Trophoblast cell (in vitro differentiated cells and primary cell): ENCODE measurements at regions not wholly inside any gene's neighbourhood (a gene's known extent, or its start where the extent isn't known, plus 50 kb on each side); places are given as distances from the start of the nearest gene placed in this dataset.

Experiments
- DNase-seq, 2 donors: peaks; one replicate each; pipeline ENCODE4 v3.0.0-alpha.2; 2016
- H2AFZ ChIP-seq: 2 replicates; pipeline ENCODE4 v1.6.1; 2013; ENCODE audit warnings: low read length, moderate library complexity, mild to moderate bottlenecking; ENCODE audit not compliant: insufficient read depth, poor library complexity
- H2AK5ac ChIP-seq: 2 replicates; pipeline ENCODE4 v1.6.1; 2013; ENCODE audit warnings: mild to moderate bottlenecking, low read length
- H2BK120ac ChIP-seq: 2 replicates; pipeline ENCODE4 v1.6.1; 2013; ENCODE audit warnings: low read length, mild to moderate bottlenecking, moderate library complexity; ENCODE audit not compliant: insufficient read depth, poor library complexity
- H2BK12ac ChIP-seq: 2 replicates; pipeline ENCODE4 v1.6.1; 2013; ENCODE audit warnings: mild to moderate bottlenecking, low read length, moderate library complexity
- H2BK5ac ChIP-seq: 2 replicates; pipeline ENCODE4 v1.6.1; 2013; ENCODE audit warnings: low read length, low read depth, moderate library complexity, mild to moderate bottlenecking; ENCODE audit not compliant: poor library complexity
- H3K14ac ChIP-seq: 2 replicates; pipeline ENCODE4 v1.6.1; 2013; ENCODE audit warnings: mild to moderate bottlenecking, low read length
- H3K18ac ChIP-seq: 2 replicates; pipeline ENCODE4 v1.6.1; 2013; ENCODE audit warnings: mild to moderate bottlenecking, low read length
- H3K23ac ChIP-seq: 2 replicates; pipeline ENCODE4 v1.6.1; 2013; ENCODE audit warnings: low read length
- H3K27ac ChIP-seq: 2 replicates; pipeline ENCODE4 v1.5.1; 2013; ENCODE audit warnings: low read depth, mild to moderate bottlenecking, inconsistent platforms, low read length, moderate library complexity
- H3K27me3 ChIP-seq: 2 replicates; pipeline ENCODE4 v1.6.1; 2013; ENCODE audit warnings: inconsistent platforms, mild to moderate bottlenecking, low read length, moderate library complexity; ENCODE audit not compliant: insufficient read depth
- H3K36me3 ChIP-seq, 2 experiments: 1 replicate in 1 of 2; 2 replicates in 1 of 2; pipeline ENCODE4 v1.6.1; 2013; ENCODE audit warnings: low read length in 2 of 2, mild to moderate bottlenecking in 2 of 2, moderate library complexity in 1 of 2; ENCODE audit not compliant: insufficient read depth in 2 of 2, control insufficient read depth in 1 of 2
- H3K4ac ChIP-seq: 2 replicates; pipeline ENCODE4 v1.6.1; 2013; ENCODE audit warnings: low read depth, mild to moderate bottlenecking, low read length, moderate library complexity
- H3K4me1 ChIP-seq, 2 experiments: 1 replicate in 1 of 2; 2 replicates in 1 of 2; pipeline ENCODE4 v1.6.1; 2013; ENCODE audit warnings: low read length in 2 of 2, mild to moderate bottlenecking in 2 of 2, moderate library complexity in 1 of 2; ENCODE audit not compliant: insufficient read depth in 2 of 2, control insufficient read depth in 1 of 2
- H3K4me2 ChIP-seq: 2 replicates; pipeline ENCODE4 v1.6.1; 2013; ENCODE audit warnings: inconsistent platforms, mild to moderate bottlenecking, low read length, moderate library complexity
- H3K4me3 ChIP-seq: 2 replicates; pipeline ENCODE4 v1.5.1; 2013; ENCODE audit warnings: mild to moderate bottlenecking, low read depth, low read length, inconsistent platforms
- H3K79me1 ChIP-seq: one replicate; pipeline ENCODE4 v1.6.1; 2013; ENCODE audit warnings: low read length
- H3K79me2 ChIP-seq: 2 replicates; pipeline ENCODE4 v1.6.1; 2013; ENCODE audit warnings: low read length, mild to moderate bottlenecking; ENCODE audit not compliant: control insufficient read depth, insufficient read depth, poor library complexity
- H3K9ac ChIP-seq: 2 replicates; pipeline ENCODE4 v1.6.1; 2013; ENCODE audit warnings: mild to moderate bottlenecking, low read length
- H3K9me3 ChIP-seq: 2 replicates; pipeline ENCODE4 v1.6.1; 2013; ENCODE audit warnings: low read depth, mild to moderate bottlenecking, control low read depth, inconsistent platforms, low read length; ENCODE audit not compliant: insufficient read depth
- H4K12ac ChIP-seq: 2 replicates; pipeline ENCODE4 v1.6.1; 2013; ENCODE audit warnings: low read depth, mild to moderate bottlenecking, low read length, moderate library complexity
- H4K8ac ChIP-seq: 2 replicates; pipeline ENCODE4 v1.6.1; 2013; ENCODE audit warnings: low read depth, mild to moderate bottlenecking, low read length, moderate library complexity
- H4K91ac ChIP-seq: one replicate; pipeline ENCODE4 v1.6.1; 2013; ENCODE audit warnings: low read depth, mild to moderate bottlenecking, low read length, moderate library complexity
- WGBS: extraction: QIAGEN DNeasy Blood & Tissue Kit; methylation state at CpG from one replicate; pipeline ENCODE4 v1.1.7; 2013; ENCODE audit warnings: missing lambda C conversion rate; ENCODE audit not compliant: insufficient read length, insufficient coverage; ENCODE audit errors: extremely low coverage; 5-methylcytosine and 5-hydroxymethylcytosine counted together

DNA sequence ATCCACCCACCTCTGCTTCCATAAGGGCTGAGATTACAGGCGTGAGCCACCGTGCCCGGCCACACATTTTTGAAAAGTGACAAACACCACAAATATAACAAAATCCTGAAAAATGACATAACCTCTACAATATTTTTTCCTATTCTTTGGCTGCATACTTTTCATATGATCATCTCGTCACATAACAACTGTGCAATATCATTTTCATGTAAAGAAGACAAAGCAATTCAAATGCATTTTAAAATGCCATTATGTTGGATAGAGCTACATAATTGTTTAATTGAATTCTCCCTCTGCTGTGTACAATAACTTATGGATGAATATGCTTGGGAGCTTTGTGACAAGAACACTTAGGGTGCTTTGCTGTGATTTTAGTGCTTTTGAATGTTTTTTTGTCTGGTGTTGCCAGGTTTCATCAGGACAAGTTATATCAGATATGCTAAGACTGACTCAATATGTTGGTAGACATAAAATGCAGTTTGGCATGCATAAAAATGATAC lies 132.9 kb downstream of the CHIC2 start:
- Histone ChIP-seq H2AFZ (no peak overlapping the region), H2AK5ac (no peak overlapping the region), H3K27me3 (no peaks in the 10 kb centered on the region), H3K36me3 (no peaks in the 10 kb centered on the region), H3K9ac (no peak overlapping the region), H3K4me3 (no peak overlapping the region), H3K18ac (no peak overlapping the region), H3K4ac (no peak overlapping the region), H3K14ac (no peak overlapping the region), H3K23ac (no peak overlapping the region), H3K9me3 (no peaks in the 10 kb centered on the region), H3K4me2 (no peak overlapping the region), H4K91ac (peak overlapping the region; percentile 61), H3K4me1 (no peaks in the 10 kb centered on the region), H4K12ac (no peak overlapping the region), H3K79me2 (no peaks in the 10 kb centered on the region), H3K79me1 (no peaks in the 10 kb centered on the region), H3K27ac (no peak overlapping the region), H2BK12ac (peak overlapping the region; percentile 24), H4K8ac (no peak overlapping the region), H2BK5ac (no peak overlapping the region), H2BK120ac (no peak overlapping the region)
- DNase-seq = peak; percentile 72 to 92
- no CpG with 5 or more reads among the region's 4 CpGs for whole genome bisulfite sequencing

DNA sequence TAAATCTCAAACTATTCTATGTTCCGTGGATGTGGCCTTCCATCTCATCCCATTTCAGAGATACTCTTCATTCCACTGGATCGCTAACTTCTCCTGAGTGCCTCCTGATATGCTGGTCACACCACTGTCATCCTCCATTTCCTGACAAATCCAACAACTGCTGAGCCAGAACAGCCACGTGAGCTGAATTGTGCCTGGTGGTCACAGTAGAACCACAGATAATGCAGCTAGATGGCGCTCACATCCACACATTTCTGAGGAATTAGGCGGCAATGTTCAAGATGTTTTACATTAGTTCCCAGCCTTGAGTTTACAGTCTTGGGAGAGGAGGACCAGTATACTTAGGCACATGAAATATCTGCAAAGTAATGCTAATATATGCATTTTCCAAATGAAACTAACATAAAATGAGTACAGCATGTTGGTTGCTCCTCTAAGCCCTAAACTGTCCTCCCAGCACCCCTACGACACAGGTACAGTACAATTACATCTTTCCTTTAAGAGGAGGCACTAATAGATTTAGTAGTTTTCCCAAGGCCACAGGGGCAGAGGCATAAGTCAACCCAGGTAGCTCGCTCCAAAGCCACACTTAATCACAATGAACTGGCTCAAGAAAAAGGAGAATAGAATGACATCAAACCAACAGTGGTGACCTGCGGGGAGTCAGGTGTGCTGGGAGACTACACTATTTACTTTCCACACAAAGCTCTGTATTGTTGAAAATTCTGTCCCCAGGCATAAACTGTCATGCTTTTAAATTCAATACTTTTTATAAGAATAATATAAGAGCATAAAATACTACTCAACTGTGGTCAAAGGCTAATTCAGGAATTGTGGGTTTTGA lies 134.2 kb downstream of the CHIC2 start:
- Histone ChIP-seq H3K9me3 (no peaks in the 10 kb centered on the region), H2BK12ac (peak overlapping the region; percentile 32), H2AFZ (no peak overlapping the region), H3K4ac (no peak overlapping the region), H3K4me3 (no peak overlapping the region), H3K79me2 (no peaks in the 10 kb centered on the region), H3K9ac (no peak overlapping the region), H3K36me3 (no peaks in the 10 kb centered on the region), H3K4me2 (no peak overlapping the region), H2AK5ac (no peak overlapping the region), H3K27me3 (no peaks in the 10 kb centered on the region), H3K79me1 (peaks cover 2% of the 10 kb centered on the region), H4K91ac (peak overlapping the region; percentile 25), H3K14ac (no peak overlapping the region), H4K12ac (no peak overlapping the region), H2BK5ac (no peak overlapping the region), H3K4me1 (peaks cover 5 to 6% of the 10 kb centered on the region in 2 experiments), H3K23ac (no peak overlapping the region), H3K27ac (no peak overlapping the region), H3K18ac (no peak overlapping the region), H4K8ac (no peak overlapping the region), H2BK120ac (no peak overlapping the region)
- DNase-seq = peak; percentile 93 to 97
- WGBS = no CpG with 5 or more reads among the region's 8 CpGs

GRCh38 chr4:53929311-53929710 lies 135.1 kb downstream of the CHIC2 start:
- H4K8ac ChIP-seq = no peak overlapping the region
- H3K14ac ChIP-seq = no peak overlapping the region
- no peak overlapping the region for H3K9ac ChIP-seq
- WGBS = no CpG with 5 or more reads among the region's 4 CpGs
- H3K4me2 ChIP-seq = no peak overlapping the region
- H4K91ac ChIP-seq = peak overlapping the region; percentile 25
- H3K79me2 ChIP-seq = no peaks in the 10 kb centered on the region
- no peaks in the 10 kb centered on the region for H3K27me3 ChIP-seq
- no peak overlapping the region for H3K4ac ChIP-seq
- H2BK120ac ChIP-seq = no peak overlapping the region
- H3K23ac ChIP-seq = no peak overlapping the region
- H3K9me3 ChIP-seq = no peaks in the 10 kb centered on the region
- H2BK5ac ChIP-seq = no peak overlapping the region
- H4K12ac ChIP-seq = no peak overlapping the region
- no peak overlapping the region for H2BK12ac ChIP-seq
- peaks cover 9 to 10% of the 10 kb centered on the region in 2 experiments for H3K4me1 ChIP-seq
- H2AK5ac ChIP-seq = no peak overlapping the region
- H3K4me3 ChIP-seq = no peak overlapping the region
- no peak overlapping the region for H2AFZ ChIP-seq
- no peak overlapping the region for H3K18ac ChIP-seq
- H3K27ac ChIP-seq = no peak overlapping the region
- no peaks in the 10 kb centered on the region for H3K36me3 ChIP-seq
- DNase-seq = peak in 1 of 2 donors; percentile 79
- peaks cover 5% of the 10 kb centered on the region for H3K79me1 ChIP-seq

- H3K27me3 ChIP-seq = no peaks in the 10 kb centered on the region
- H2BK12ac ChIP-seq = no peak overlapping the region
- no peak overlapping the region for H4K91ac ChIP-seq
- H3K4me2 ChIP-seq = no peak overlapping the region
- H3K4me1 ChIP-seq = peaks cover 11% of the 10 kb centered on the region in 2 experiments
- H2BK120ac ChIP-seq = no peak overlapping the region
- H3K79me2 ChIP-seq = no peaks in the 10 kb centered on the region
- no peak overlapping the region for H3K27ac ChIP-seq
- no peak overlapping the region for H3K9ac ChIP-seq
- no peaks in the 10 kb centered on the region for H3K9me3 ChIP-seq
- no peak overlapping the region for H4K8ac ChIP-seq
- H3K14ac ChIP-seq = no peak overlapping the region
- no peak overlapping the region for H2BK5ac ChIP-seq
- no peak overlapping the region for H3K4me3 ChIP-seq
- DNase-seq = no peak
- peaks cover 6% of the 10 kb centered on the region for H3K79me1 ChIP-seq
- H3K4ac ChIP-seq = no peak overlapping the region
- no peak overlapping the region for H3K18ac ChIP-seq
- H2AK5ac ChIP-seq = no peak overlapping the region
- no peak overlapping the region for H4K12ac ChIP-seq
- H3K23ac ChIP-seq = no peak overlapping the region
- H3K36me3 ChIP-seq = no peaks in the 10 kb centered on the region
- no peak overlapping the region for H2AFZ ChIP-seq
Observed at GRCh38 chr4:53928825-53929224, 135.6 kb downstream of the CHIC2 start.
